Mesothelial cell of epicardium (in vitro differentiated cells): ENCODE measurements at regions not wholly inside any gene's neighbourhood (a gene's known extent, or its start where the extent isn't known, plus 50 kb on each side); places are given as distances from the start of the nearest gene placed in this dataset.

Experiments used
- DNase-seq, 2 experiments: peaks; one replicate each; pipeline ENCODE4 v3.0.0; 2021; ENCODE audit warnings: low spot score in 2 of 2; ENCODE audit not compliant: unreplicated experiment in 2 of 2
- H3K27ac Mint-ChIP-seq: 2 replicates; pipeline ENCODE4 v1.8.0; 2021; ENCODE audit warnings: mixed read lengths
- H3K27me3 Mint-ChIP-seq: 2 replicates; pipeline ENCODE4 v1.8.0; 2021; ENCODE audit warnings: low read depth, mixed read lengths
- H3K36me3 Mint-ChIP-seq: 2 replicates; pipeline ENCODE4 v1.8.0; 2021; ENCODE audit warnings: mixed read lengths
- H3K4me1 Mint-ChIP-seq: 2 replicates; pipeline ENCODE4 v1.8.0; 2021; ENCODE audit warnings: mixed read lengths
- H3K4me3 Mint-ChIP-seq: 2 replicates; pipeline ENCODE4 v1.8.0; 2021; ENCODE audit warnings: mild to moderate bottlenecking, moderate library complexity, mixed read lengths
- H3K9me3 Mint-ChIP-seq: 2 replicates; pipeline ENCODE4 v1.8.0; 2021; ENCODE audit warnings: mixed read lengths
- TF ChIP-seq, protein P1 (sequence below): fragments of 200-600 bp; sonication (generic); IDR thresholded peaks from one replicate; pipeline ENCODE4 v1.5.0; 2021; ENCODE audit warnings: antibody characterized with exemption; ENCODE audit not compliant: unreplicated experiment

GRCh38 chr2:240213476-240214421 lies 73.3 kb upstream of the OTOS start:
- peaks cover 9% of the 10 kb centered on the region for H3K4me1 Mint-ChIP-seq
- H3K9me3 Mint-ChIP-seq: no peaks in the 10 kb centered on the region
- no peak overlapping the region for H3K4me3 Mint-ChIP-seq
- H3K36me3 Mint-ChIP-seq: no peaks in the 10 kb centered on the region
- H3K27me3 Mint-ChIP-seq: peaks cover 4% of the 10 kb centered on the region
- DNase-seq: no peak
- TF ChIP-seq, protein P1, sequence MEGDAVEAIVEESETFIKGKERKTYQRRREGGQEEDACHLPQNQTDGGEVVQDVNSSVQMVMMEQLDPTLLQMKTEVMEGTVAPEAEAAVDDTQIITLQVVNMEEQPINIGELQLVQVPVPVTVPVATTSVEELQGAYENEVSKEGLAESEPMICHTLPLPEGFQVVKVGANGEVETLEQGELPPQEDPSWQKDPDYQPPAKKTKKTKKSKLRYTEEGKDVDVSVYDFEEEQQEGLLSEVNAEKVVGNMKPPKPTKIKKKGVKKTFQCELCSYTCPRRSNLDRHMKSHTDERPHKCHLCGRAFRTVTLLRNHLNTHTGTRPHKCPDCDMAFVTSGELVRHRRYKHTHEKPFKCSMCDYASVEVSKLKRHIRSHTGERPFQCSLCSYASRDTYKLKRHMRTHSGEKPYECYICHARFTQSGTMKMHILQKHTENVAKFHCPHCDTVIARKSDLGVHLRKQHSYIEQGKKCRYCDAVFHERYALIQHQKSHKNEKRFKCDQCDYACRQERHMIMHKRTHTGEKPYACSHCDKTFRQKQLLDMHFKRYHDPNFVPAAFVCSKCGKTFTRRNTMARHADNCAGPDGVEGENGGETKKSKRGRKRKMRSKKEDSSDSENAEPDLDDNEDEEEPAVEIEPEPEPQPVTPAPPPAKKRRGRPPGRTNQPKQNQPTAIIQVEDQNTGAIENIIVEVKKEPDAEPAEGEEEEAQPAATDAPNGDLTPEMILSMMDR: no peak
- H3K27ac Mint-ChIP-seq: no peak overlapping the region

GRCh38 chr2:240214790-240215675 lies 74.6 kb upstream of the OTOS start:
- peaks cover 6% of the 10 kb centered on the region for H3K27me3 Mint-ChIP-seq
- TF ChIP-seq, protein P1: no peak
- no peak for DNase-seq
- H3K4me3 Mint-ChIP-seq: no peak overlapping the region
- H3K9me3 Mint-ChIP-seq: no peaks in the 10 kb centered on the region
- H3K4me1 Mint-ChIP-seq: peaks cover 6% of the 10 kb centered on the region
- no peak overlapping the region for H3K27ac Mint-ChIP-seq
- no peaks in the 10 kb centered on the region for H3K36me3 Mint-ChIP-seq

GRCh38 chr2:240215676-240216051 lies 75.2 kb upstream of the OTOS start:
- TF ChIP-seq, protein P1: no peak
- DNase-seq: no peak
- no peak overlapping the region for H3K27ac Mint-ChIP-seq
- no peaks in the 10 kb centered on the region for H3K9me3 Mint-ChIP-seq
- no peak overlapping the region for H3K4me3 Mint-ChIP-seq
- H3K36me3 Mint-ChIP-seq: no peaks in the 10 kb centered on the region
- H3K4me1 Mint-ChIP-seq: peaks cover 12% of the 10 kb centered on the region
- peaks cover 6% of the 10 kb centered on the region for H3K27me3 Mint-ChIP-seq

DNA sequence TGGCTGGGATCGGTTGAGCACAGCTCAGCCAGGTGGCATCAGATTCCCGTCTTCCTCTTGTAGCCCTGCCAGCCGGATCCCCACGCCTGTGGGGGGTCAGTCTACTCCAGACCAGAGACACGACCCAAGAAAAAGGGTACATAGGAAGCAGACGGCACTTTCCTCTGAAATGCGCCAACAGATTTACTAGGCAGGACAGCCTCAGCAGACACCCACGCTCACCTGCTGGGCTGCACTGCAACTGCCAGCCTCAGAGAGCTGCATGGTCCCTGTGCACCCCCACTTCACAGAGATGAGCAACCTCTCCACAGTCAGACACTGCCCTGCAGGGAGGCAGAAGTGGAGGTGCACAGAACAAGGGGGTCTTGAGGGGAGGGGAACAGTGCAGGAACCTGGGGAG lies 75.7 kb upstream of the OTOS start:
- H3K9me3 Mint-ChIP-seq: no peaks in the 10 kb centered on the region
- TF ChIP-seq, protein P1: no peak
- peaks cover 6% of the 10 kb centered on the region for H3K27me3 Mint-ChIP-seq
- H3K4me3 Mint-ChIP-seq: no peak overlapping the region
- peak in 1 of 2 experiments; percentile 21 for DNase-seq
- no peaks in the 10 kb centered on the region for H3K36me3 Mint-ChIP-seq
- H3K27ac Mint-ChIP-seq: no peak overlapping the region
- H3K4me1 Mint-ChIP-seq: peaks cover 13% of the 10 kb centered on the region

DNA sequence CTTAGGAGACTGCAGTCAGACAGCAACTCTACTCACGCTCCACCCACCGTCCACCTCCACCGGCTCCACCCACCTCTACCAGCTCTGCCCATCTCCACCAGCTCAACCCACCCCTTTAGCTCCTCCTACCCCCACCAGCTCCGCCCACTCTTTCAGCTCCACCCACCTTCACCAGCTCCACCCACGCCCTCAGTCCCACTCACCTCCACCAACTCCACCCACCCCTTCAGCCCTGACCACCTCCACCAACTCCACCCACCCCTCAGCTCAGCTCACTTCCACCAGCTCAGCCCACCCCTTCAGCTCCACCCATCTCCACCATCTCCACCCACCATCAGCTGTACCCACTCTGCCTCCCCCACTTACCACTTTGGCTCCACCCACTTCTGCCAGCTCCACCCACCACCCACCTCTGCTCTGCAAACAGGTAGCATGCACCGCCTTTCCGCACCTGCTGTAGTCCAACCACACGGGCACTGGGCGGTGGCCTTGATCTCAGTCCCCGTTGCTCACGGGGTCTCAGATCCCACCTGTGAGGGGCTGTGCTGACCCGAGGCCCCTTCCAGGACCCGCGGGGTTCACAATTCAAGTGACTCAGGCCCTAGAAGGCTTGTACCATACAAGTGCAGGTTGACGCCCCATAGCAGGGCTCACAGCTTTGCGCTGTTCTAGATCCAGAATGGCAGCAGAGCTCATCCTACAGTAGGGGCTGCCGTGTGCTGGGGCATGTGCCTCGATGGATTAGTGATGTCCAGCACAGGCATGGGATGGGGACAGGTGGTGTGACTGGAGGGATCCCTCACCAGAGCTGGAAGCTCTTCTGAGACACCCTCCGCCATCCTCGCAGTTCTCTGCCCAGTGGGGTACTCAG lies 77.2 kb upstream of the OTOS start:
- peaks cover 6% of the 10 kb centered on the region for H3K27me3 Mint-ChIP-seq

More for the DNA sequence above, 77.2 kb upstream of the OTOS start:
- DNase-seq: peak in 1 of 2 experiments; percentile 27
- Mint-ChIP-seq H3K4me1 (peaks cover 13% of the 10 kb centered on the region), H3K27ac (no peak overlapping the region), H3K4me3 (no peak overlapping the region), H3K36me3 (no peaks in the 10 kb centered on the region), H3K9me3 (peaks cover 8% of the 10 kb centered on the region)
- TF ChIP-seq, protein P1: no peak
